ENCODE measurements at regions not wholly inside any gene's neighbourhood (a gene's known extent, or its start where the extent isn't known, plus 50 kb on each side); places are given as distances from the start of the nearest gene placed in this dataset.

- no peaks in the 10 kb centered on the region for H3K27me3 ChIP-seq (replicated peaks; ENCODE audit: control insufficient read depth, insufficient read depth, low read length)
- H3K4me3 ChIP-seq (ENCODE audit: low read depth, low read length), result no peak overlapping the region
- DNase-seq, result no peak
- POLR2A ChIA-PET, result no interaction called here
- Mint-ChIP-seq H3K27ac (ENCODE audit: unreplicated experiment) (no peak overlapping the region), H3K27me3 (ENCODE audit: insufficient read depth, unreplicated experiment) (peaks cover 5% of the 10 kb centered on the region), H3K4me3 (ENCODE audit: unreplicated experiment) (no peak overlapping the region), H3K36me3 (ENCODE audit: insufficient read depth, unreplicated experiment) (no peaks in the 10 kb centered on the region), H3K9me3 (ENCODE audit: unreplicated experiment) (no peaks in the 10 kb centered on the region), H3K4me1 (ENCODE audit: low read depth, unreplicated experiment) (no peaks in the 10 kb centered on the region)
- H3K9me3 ChIP-seq, result no peaks in the 10 kb centered on the region
- H3K4me1 ChIP-seq, result no peaks in the 10 kb centered on the region
- no TSS peak for BruUV-seq (replicated peaks)
- CTCF ChIA-PET, result no interaction called here
- intact Hi-C loops (cut with micrococcal nuclease; ENCODE audit: unreplicated experiment), result no loop called here
- TF ChIP-seq CTCF (IDR thresholded peaks at IDR 0.05; ENCODE audit: insufficient read depth in 1 of 2, low read depth in 1 of 2, low read length in 1 of 2, severe bottlenecking in 1 of 2, unreplicated experiment in 1 of 2), result no peak
- no peaks in the 10 kb centered on the region for H3K36me3 ChIP-seq (ENCODE audit: control insufficient read depth, insufficient read depth, low read length)
Observed at GRCh38 chr10:7014721-7015120, 396.1 kb downstream of the SFMBT2 start.

- Histone ChIP-seq H3K4me3 (ENCODE audit: low read depth, low read length) (no peak overlapping the region), H3K4me1 (no peaks in the 10 kb centered on the region), H3K36me3 (ENCODE audit: control insufficient read depth, insufficient read depth, low read length) (no peaks in the 10 kb centered on the region), H3K27me3 (replicated peaks; ENCODE audit: control insufficient read depth, insufficient read depth, low read length) (no peaks in the 10 kb centered on the region), H3K9me3 (peaks cover 5% of the 10 kb centered on the region; the same call in 1 of the 2 replicates)
- intact Hi-C loops (cut with micrococcal nuclease; ENCODE audit: unreplicated experiment), result no loop called here
- no TSS peak for BruUV-seq (replicated peaks)
- no peak for DNase-seq
- no peaks in the 10 kb centered on the region for H3K9me3 Mint-ChIP-seq (ENCODE audit: unreplicated experiment)
- H3K4me3 Mint-ChIP-seq (ENCODE audit: unreplicated experiment), result no peak overlapping the region
- no peak overlapping the region for H3K27ac Mint-ChIP-seq (ENCODE audit: unreplicated experiment)
- H3K4me1 Mint-ChIP-seq (ENCODE audit: low read depth, unreplicated experiment), result no peaks in the 10 kb centered on the region
- CTCF ChIA-PET, result interaction anchor here (0.5 kb wide), 1 partner anchor 302 kb away, joined by 6 read pairs; no protein-coding TSS in a partner anchor
- no peaks in the 10 kb centered on the region for H3K36me3 Mint-ChIP-seq (ENCODE audit: insufficient read depth, unreplicated experiment)
- TF ChIP-seq CTCF (IDR thresholded peaks at IDR 0.05; ENCODE audit: insufficient read depth in 1 of 2, low read depth in 1 of 2, low read length in 1 of 2, severe bottlenecking in 1 of 2, unreplicated experiment in 1 of 2), result no peak
- peaks cover 5% of the 10 kb centered on the region for H3K27me3 Mint-ChIP-seq (ENCODE audit: insufficient read depth, unreplicated experiment)
- POLR2A ChIA-PET, result no interaction called here
Observed at GRCh38 chr10:7011994-7012393, 398.8 kb downstream of the SFMBT2 start.

- CTCF ChIA-PET, result no interaction called here
- Histone ChIP-seq H3K9me3 (peaks cover 5% of the 10 kb centered on the region; the same call in 1 of the 2 replicates), H3K4me1 (no peaks in the 10 kb centered on the region), H3K4me3 (ENCODE audit: low read depth, low read length) (no peak overlapping the region), H3K36me3 (ENCODE audit: control insufficient read depth, insufficient read depth, low read length) (no peaks in the 10 kb centered on the region), H3K27me3 (replicated peaks; ENCODE audit: control insufficient read depth, insufficient read depth, low read length) (no peaks in the 10 kb centered on the region)
- no TSS peak for BruUV-seq (replicated peaks)
- H3K4me3 Mint-ChIP-seq (ENCODE audit: unreplicated experiment), result no peak overlapping the region
- H3K36me3 Mint-ChIP-seq (ENCODE audit: insufficient read depth, unreplicated experiment), result no peaks in the 10 kb centered on the region
- intact Hi-C loops (cut with micrococcal nuclease; ENCODE audit: unreplicated experiment), result no loop called here
- H3K4me1 Mint-ChIP-seq (ENCODE audit: low read depth, unreplicated experiment), result no peaks in the 10 kb centered on the region
- DNase-seq, result no peak
- H3K9me3 Mint-ChIP-seq (ENCODE audit: unreplicated experiment), result no peaks in the 10 kb centered on the region
- POLR2A ChIA-PET, result no interaction called here
- peaks cover 2% of the 10 kb centered on the region for H3K27me3 Mint-ChIP-seq (ENCODE audit: insufficient read depth, unreplicated experiment)
- TF ChIP-seq CTCF (IDR thresholded peaks at IDR 0.05; ENCODE audit: insufficient read depth in 1 of 2, low read depth in 1 of 2, low read length in 1 of 2, severe bottlenecking in 1 of 2, unreplicated experiment in 1 of 2), result no peak
- no peak overlapping the region for H3K27ac Mint-ChIP-seq (ENCODE audit: unreplicated experiment)
Observed at GRCh38 chr10:7008645-7009044, 402.2 kb downstream of the SFMBT2 start.
